SK-N-SH treated with all-trans-retinoic acid at 6 μM for 48 hours (cell line): ENCODE measurements at regions not wholly inside any gene's neighbourhood (a gene's known extent, or its start where the extent isn't known, plus 50 kb on each side); places are given as distances from the start of the nearest gene placed in this dataset.
"Not testable (repeated sequence)": the region's sequence is repeated elsewhere in the genome, so short reads cannot be mapped to it uniquely, and the experiment has no call there.

Source experiments
- PPARA ChIP-seq: fragments of 250-450 bp; sonication (Bioruptor Pico); IDR thresholded peaks from 2 replicates; pipeline ENCODE4 v1.5.0; 2020; ENCODE audit warnings: mild to moderate bottlenecking, borderline replicate concordance
- SNAI2 ChIP-seq: fragments of 250-450 bp; sonication (Bioruptor Pico); IDR thresholded peaks from 2 replicates; pipeline ENCODE4 v1.5.0; 2020; ENCODE audit warnings: mild to moderate bottlenecking, moderate library complexity
- TOX ChIP-seq: fragments of 250-450 bp; sonication (Bioruptor Pico); IDR thresholded peaks from 2 replicates; pipeline ENCODE4 v1.8.0; 2021; ENCODE audit warnings: mild to moderate bottlenecking, moderate library complexity, borderline replicate concordance
- ZFP3 ChIP-seq: fragments of 250-450 bp; sonication (Bioruptor Pico); IDR thresholded peaks from 2 replicates; pipeline ENCODE4 v1.5.0; 2020; ENCODE audit warnings: mild to moderate bottlenecking, moderate library complexity
- TF ChIP-seq, protein P1 (sequence below): fragments of 250-450 bp; sonication (Bioruptor Pico); IDR thresholded peaks from 2 replicates; pipeline ENCODE4 v1.8.0; 2020; ENCODE audit warnings: mild to moderate bottlenecking, moderate library complexity, borderline replicate concordance
- TF ChIP-seq, protein P2 (sequence below): fragments of 250-450 bp; sonication (Bioruptor Pico); IDR thresholded peaks from 2 replicates; pipeline ENCODE4 v1.5.0; 2020; ENCODE audit warnings: mild to moderate bottlenecking, moderate library complexity
- TF ChIP-seq, protein P3 (sequence below): fragments of 250-450 bp; sonication (Bioruptor Pico); IDR thresholded peaks from 2 replicates; pipeline ENCODE4 v1.5.1; 2021; ENCODE audit warnings: mild to moderate bottlenecking, moderate library complexity

DNA sequence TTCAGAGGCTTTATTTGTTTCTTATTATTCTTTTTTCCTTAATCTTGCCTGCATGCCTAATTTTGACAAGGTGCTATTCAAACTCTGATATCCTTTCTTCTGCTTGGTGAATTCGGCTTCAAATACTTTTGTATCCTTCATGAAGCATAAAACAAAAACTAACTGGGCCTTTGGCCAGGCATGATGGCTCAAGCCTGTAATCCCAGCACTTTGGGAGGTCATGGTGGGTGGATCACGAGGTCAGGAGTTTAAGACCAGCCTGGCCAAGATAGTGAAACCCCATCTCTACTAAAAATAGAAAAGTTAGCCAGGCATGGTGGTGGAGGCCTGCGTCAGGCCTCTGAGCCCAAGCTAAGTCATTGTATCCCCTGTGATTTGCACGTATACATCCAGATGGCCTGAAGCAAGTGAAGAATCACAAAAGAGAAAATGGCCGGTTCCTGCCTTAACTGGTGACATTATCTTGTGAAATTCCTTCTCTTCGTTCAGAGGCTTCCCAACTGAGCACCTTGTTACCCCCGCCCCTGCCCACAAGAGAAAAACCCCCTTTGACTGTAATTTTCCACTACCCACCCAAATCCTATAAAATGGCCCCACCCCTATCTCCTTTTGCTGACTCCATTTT, 191.9 kb downstream of the ZNF486 start:
- TF ChIP-seq, protein P1, sequence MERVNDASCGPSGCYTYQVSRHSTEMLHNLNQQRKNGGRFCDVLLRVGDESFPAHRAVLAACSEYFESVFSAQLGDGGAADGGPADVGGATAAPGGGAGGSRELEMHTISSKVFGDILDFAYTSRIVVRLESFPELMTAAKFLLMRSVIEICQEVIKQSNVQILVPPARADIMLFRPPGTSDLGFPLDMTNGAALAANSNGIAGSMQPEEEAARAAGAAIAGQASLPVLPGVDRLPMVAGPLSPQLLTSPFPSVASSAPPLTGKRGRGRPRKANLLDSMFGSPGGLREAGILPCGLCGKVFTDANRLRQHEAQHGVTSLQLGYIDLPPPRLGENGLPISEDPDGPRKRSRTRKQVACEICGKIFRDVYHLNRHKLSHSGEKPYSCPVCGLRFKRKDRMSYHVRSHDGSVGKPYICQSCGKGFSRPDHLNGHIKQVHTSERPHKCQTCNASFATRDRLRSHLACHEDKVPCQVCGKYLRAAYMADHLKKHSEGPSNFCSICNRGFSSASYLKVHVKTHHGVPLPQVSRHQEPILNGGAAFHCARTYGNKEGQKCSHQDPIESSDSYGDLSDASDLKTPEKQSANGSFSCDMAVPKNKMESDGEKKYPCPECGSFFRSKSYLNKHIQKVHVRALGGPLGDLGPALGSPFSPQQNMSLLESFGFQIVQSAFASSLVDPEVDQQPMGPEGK (CRISPR knock-in tag), result not testable (repeated sequence)
- not testable (repeated sequence) for TF ChIP-seq TOX (CRISPR knock-in tag); ZFP3 (CRISPR knock-in tag); PPARA (CRISPR knock-in tag); SNAI2
- TF ChIP-seq, protein P2, sequence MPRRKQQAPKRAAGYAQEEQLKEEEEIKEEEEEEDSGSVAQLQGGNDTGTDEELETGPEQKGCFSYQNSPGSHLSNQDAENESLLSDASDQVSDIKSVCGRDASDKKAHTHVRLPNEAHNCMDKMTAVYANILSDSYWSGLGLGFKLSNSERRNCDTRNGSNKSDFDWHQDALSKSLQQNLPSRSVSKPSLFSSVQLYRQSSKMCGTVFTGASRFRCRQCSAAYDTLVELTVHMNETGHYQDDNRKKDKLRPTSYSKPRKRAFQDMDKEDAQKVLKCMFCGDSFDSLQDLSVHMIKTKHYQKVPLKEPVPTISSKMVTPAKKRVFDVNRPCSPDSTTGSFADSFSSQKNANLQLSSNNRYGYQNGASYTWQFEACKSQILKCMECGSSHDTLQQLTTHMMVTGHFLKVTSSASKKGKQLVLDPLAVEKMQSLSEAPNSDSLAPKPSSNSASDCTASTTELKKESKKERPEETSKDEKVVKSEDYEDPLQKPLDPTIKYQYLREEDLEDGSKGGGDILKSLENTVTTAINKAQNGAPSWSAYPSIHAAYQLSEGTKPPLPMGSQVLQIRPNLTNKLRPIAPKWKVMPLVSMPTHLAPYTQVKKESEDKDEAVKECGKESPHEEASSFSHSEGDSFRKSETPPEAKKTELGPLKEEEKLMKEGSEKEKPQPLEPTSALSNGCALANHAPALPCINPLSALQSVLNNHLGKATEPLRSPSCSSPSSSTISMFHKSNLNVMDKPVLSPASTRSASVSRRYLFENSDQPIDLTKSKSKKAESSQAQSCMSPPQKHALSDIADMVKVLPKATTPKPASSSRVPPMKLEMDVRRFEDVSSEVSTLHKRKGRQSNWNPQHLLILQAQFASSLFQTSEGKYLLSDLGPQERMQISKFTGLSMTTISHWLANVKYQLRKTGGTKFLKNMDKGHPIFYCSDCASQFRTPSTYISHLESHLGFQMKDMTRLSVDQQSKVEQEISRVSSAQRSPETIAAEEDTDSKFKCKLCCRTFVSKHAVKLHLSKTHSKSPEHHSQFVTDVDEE (CRISPR knock-in tag), result not testable (repeated sequence)
- TF ChIP-seq, protein P3, sequence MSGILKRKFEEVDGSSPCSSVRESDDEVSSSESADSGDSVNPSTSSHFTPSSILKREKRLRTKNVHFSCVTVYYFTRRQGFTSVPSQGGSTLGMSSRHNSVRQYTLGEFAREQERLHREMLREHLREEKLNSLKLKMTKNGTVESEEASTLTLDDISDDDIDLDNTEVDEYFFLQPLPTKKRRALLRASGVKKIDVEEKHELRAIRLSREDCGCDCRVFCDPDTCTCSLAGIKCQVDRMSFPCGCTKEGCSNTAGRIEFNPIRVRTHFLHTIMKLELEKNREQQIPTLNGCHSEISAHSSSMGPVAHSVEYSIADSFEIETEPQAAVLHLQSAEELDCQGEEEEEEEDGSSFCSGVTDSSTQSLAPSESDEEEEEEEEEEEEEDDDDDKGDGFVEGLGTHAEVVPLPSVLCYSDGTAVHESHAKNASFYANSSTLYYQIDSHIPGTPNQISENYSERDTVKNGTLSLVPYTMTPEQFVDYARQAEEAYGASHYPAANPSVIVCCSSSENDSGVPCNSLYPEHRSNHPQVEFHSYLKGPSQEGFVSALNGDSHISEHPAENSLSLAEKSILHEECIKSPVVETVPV, result not testable (repeated sequence)
